Activated naive CD4-positive, alpha-beta T cell treated with anti-CD3 and anti-CD28 coated beads, Interleukin-2, amount 50 U/mL, for 72 hours (primary cell): ENCODE measurements at regions not wholly inside any gene's neighbourhood (a gene's known extent, or its start where the extent isn't known, plus 50 kb on each side); places are given as distances from the start of the nearest gene placed in this dataset.
"Not testable (repeated sequence)": the region's sequence is repeated elsewhere in the genome, so short reads cannot be mapped to it uniquely, and the experiment has no call there.

ENCODE experiments used
- ATAC-seq, 2 donors: fragments of 150-1000 bp; cut with Tn5 transposase; 2 replicates each; pipeline ENCODE4 v1.10.0; 2021; ENCODE audit warnings: mild to moderate bottlenecking in 2 of 2, moderate library complexity in 2 of 2
- DNase-seq, 2 donors: peaks; one replicate each; pipeline ENCODE4 v3.0.0; 2021 to 2022; ENCODE audit warnings: low spot score in 2 of 2
- H3K27ac Mint-ChIP-seq, 2 donors: one replicate each; pipeline ENCODE4 v1.8.0; 2022; ENCODE audit warnings: mild to moderate bottlenecking in 2 of 2, mixed read lengths in 2 of 2
- H3K36me3 Mint-ChIP-seq, 2 donors: one replicate each; pipeline ENCODE4 v1.8.0; 2022; ENCODE audit warnings: mixed read lengths in 2 of 2
- H3K9me3 Mint-ChIP-seq, 2 donors: one replicate each; pipeline ENCODE4 v1.8.0; 2022; ENCODE audit warnings: mixed read lengths in 2 of 2

DNA sequence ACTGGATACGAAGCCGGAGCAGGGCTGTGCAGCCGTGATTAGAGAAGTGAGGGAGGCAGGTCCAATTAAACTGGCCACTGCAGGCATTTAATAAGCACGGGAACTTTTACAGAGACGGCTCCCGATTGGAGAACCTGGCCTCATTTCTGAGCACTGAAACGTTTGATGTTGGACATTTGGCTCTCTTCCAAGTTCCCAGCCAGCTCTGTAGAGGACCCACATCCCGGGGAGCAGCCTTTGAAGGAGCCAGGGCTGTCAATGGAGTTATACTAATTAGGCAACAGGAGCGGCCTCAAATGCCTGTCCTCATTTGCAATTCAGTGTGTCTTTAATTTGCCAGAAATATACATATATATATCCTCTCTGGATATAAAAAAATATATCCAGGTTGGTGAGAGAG, 499.4 kb upstream of the C16orf82 start:
- DNase-seq (no peak), ATAC-seq (no peak)
- Mint-ChIP-seq H3K36me3 (no peaks in the 10 kb centered on the region), H3K9me3 (no peaks in the 10 kb centered on the region), H3K27ac (no peak overlapping the region)

DNA sequence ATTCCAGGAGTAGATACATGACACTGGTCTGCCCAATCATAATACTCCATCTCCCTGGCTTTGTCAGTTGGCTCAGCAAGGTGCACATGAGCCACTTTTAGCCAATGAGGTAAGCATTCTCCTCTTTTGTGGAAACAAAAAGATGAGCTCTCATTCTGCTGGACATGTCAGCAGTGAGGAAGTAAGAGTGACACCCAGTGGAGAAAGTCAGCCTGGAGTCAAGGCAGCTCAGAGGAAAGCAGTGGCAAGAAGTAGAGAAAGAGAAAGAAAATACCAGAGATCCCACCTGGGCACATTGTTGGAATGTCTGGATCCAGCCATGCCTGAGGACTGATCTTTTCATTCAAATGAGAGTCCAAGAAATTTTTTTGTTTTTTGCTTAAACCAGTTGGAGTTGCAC, 496.9 kb upstream of the C16orf82 start:
- peak in 1 of 2 donors; percentile 3 for DNase-seq
- Mint-ChIP-seq H3K9me3 (no peaks in the 10 kb centered on the region), H3K36me3 (no peaks in the 10 kb centered on the region), H3K27ac (peak overlapping the region in 1 of 2 donors; percentile 44)
- ATAC-seq, result peak; percentile 44 to 57

DNA sequence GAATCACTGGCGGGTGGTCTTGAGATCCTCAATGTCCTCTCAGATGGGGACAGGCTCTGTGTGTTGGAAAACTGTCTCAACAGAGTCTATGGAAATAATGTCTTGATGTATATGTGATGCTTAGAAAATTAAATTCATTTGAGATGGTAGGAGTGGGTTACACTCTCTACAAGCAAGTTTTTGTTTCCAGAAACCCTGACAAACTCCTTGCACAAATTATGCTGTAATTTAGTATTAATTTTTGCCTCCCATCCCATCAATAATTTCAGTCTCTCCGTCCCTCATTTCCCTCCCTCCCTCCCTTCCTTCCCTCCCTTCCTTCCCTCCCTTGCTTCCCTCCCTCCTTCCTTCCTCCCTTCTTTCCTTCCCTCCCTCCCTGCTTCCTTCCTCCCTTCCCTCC, 488.0 kb upstream of the C16orf82 start:
- ATAC-seq (no peak), DNase-seq (no peak)
- Mint-ChIP-seq H3K36me3 (peaks cover 0 to 5% of the 10 kb centered on the region in 2 donors), H3K9me3 (peaks cover 5 to 11% of the 10 kb centered on the region in 2 donors), H3K27ac (peak overlapping the region in 1 of 2 donors; percentile 33)

DNA sequence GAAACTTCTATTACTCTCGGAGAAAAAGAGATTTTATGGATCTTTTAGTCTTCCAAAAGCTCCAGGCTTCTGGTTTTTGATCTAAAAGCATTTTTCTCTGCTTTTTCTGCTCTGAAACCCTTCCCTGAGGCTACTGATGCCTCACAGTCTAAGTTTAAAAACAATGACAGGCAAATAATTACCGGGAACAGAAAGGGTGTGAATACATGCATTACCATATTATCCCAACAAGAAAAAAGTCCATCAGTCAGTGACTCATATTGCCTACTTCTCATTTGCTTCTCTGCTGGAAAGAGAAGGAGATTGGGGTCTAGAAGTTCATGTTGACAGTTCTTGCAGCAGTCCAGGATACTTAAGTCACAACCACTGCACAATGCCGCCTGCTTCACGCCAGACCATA, 482.9 kb upstream of the C16orf82 start:
- Mint-ChIP-seq H3K36me3 (peaks cover 0 to 24% of the 10 kb centered on the region in 2 donors), H3K27ac (no peak overlapping the region), H3K9me3 (peaks cover 9 to 32% of the 10 kb centered on the region in 2 donors)
- no peak for ATAC-seq
- no peak for DNase-seq

DNA sequence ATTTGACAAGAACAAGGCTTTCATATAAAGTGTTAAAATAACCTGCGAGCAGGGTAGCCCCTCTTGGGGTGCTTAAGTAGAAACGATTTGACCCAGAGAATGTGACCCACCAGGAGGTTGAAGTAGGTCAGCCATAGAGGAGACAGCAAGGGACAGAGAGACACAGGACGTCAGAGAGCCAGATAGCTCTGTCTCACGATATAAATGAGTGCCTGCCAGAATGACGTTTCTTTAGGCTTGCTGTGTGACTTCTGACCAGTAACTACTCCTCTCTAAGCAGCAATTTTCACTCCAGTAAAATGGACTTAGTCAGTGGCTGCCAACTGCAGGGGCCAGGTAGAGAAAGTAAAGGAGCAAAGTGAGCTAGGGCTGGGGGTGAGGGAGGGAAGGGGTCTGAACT, 473.0 kb upstream of the C16orf82 start:
- DNase-seq (no peak), ATAC-seq (no peak)
- Mint-ChIP-seq H3K27ac (no peak overlapping the region), H3K9me3 (peaks cover 0 to 8% of the 10 kb centered on the region in 2 donors), H3K36me3 (peaks cover 0 to 22% of the 10 kb centered on the region in 2 donors)

DNA sequence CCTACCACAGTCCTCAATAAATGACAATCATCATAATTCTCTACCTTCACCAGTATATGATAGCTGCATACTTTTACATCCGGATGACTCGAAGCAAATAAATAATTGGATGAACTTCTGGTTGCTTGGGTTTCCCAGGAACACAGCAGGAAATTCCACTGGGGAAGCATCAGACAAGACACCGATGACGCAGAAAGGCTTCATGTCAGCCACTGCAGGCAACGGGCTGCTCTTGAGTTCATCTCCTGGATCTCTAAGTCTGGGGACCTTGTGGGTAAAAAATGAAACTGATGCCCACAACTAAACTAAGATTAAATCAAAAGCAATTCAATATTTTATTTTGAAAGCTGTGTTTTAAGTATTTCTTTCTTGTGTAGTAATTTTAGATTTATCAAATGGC, 472.1 kb upstream of the C16orf82 start:
- Mint-ChIP-seq H3K27ac (no peak overlapping the region), H3K36me3 (peaks cover 9 to 29% of the 10 kb centered on the region in 2 donors), H3K9me3 (peaks cover 5 to 9% of the 10 kb centered on the region in 2 donors)
- no peak for DNase-seq
- no peak for ATAC-seq

DNA sequence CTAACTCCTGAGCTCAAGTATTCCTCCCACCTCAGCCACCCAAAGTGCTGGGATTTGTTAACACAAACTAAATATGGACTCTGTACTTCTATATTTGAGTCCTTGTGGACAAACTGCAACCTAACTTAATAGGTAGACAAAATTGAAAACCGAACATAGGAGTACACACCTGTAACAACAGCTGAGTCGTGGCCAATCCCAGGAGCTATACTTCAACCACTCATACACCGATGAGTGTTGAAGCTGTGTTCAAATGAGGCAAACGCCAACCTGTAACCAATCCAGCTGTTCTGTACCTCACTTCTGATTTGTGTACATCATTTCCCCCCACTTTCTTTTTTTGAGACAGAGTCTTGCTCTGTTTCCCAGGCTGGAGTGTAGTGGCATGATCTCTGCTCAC, 471.5 kb upstream of the C16orf82 start:
- Mint-ChIP-seq H3K27ac (peak overlapping the region in 1 of 2 donors; percentile 85), H3K9me3 (peaks cover 7 to 11% of the 10 kb centered on the region in 2 donors), H3K36me3 (peaks cover 11 to 32% of the 10 kb centered on the region in 2 donors)
- ATAC-seq (no peak), DNase-seq (no peak)

DNA sequence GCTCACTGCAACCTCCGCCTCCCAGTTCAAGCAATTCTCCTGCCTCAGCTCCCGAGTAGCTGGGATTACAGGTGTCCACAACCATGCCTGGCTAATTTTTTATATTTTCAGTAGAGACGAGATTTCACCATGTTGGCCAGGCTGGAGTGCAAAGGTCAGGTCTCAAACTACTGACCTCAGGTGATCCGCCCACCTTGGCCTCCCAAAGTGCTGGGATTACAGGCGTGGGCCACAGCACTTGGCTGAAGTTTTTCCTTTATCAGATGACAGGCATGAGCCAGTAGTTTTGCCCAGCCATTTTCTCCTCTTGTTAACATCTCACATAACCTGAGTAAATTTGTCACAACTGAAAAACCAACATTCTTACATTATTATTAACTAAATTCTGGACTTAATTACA, 470.7 kb upstream of the C16orf82 start:
- peak overlapping the region; percentile 60 to 85 for H3K27ac Mint-ChIP-seq
- peaks cover 7 to 11% of the 10 kb centered on the region in 2 donors for H3K9me3 Mint-ChIP-seq

DNA sequence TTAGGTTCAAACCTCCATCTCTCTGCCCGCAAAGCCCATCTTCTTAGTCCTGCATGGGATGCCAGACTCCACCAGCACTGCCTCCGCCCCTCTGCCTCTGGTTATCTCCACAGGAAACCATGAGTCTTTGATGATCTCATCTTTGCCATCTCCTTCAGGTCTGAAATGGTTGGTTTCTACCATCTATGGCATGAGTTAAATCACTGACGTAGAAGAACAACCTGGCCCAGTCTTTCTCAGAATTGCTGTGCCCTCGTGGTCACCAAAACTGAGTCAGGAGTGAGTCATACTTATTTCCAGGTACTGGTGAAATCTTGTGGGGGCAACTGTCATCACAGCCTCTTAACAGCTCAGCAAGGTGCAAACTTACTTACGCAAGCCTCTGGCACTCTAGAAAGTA, 468.7 kb upstream of the C16orf82 start:
- peak; percentile 91 to 93 for ATAC-seq
- DNase-seq, result peak; percentile 67 to 83
- Mint-ChIP-seq H3K27ac (peak overlapping the region; percentile 79 to 96), H3K9me3 (peaks cover 7 to 15% of the 10 kb centered on the region in 2 donors), H3K36me3 (peaks cover 11 to 32% of the 10 kb centered on the region in 2 donors)

More for the DNA sequence above, 470.7 kb upstream of the C16orf82 start:
- not testable (repeated sequence) for ATAC-seq, DNase-seq
- H3K36me3 Mint-ChIP-seq, result peaks cover 11 to 32% of the 10 kb centered on the region in 2 donors

DNA sequence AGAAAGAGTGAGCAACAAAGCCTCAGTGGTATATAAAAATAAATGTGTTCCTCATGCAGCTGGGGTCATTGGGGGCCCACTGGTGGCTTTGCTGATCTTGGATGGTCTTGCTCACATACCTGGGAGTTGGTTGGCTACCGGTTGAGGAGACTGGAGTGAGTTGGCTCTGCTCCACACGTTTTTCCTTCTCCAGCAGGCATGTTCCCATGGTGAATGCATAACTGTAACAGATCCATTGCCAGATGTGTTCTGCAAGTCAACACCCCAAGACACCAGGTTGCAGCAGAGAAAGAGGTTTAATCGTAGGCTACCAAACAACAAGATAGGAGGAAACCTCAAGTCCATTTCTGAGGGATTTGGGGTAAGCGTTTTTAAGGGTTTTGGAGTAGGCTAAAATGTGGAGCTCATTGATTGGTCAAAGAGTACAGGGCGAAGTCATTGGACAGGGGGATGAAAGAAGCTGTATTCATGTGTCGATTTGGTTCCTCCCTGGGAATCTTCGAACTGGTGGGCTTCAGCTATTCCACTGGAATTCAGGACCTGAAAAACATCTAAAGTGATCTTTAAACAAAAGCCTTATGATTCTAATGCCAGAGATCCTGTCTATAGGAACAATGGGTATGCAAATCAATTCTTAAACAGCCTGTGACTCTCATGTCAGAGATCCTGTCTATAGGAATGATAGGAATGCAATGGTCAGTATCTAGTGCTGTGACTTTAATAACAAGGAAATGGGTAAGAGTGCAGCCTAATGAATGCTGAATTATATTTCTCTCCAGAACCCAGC, 467.5 kb upstream of the C16orf82 start:
- ATAC-seq, result no peak
- H3K27ac Mint-ChIP-seq, result peak overlapping the region; percentile 79 to 96
- peaks cover 11 to 40% of the 10 kb centered on the region in 2 donors for H3K36me3 Mint-ChIP-seq
- no peak for DNase-seq
- peaks cover 7 to 20% of the 10 kb centered on the region in 2 donors for H3K9me3 Mint-ChIP-seq

DNA sequence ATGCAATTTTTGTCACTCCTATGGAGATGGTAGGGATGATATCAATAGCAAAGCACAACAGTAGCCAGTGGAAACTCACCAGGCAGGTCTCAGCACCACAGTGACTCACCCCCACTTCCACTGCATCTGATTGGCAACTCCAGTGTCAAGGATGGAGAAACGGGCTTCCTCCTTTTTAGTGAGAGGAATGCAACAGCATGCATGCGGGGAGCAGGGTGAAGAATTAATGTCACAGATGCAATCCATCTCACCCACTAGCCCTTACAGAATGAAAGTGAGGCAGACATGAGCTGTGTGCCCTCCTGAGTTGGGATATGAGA, 467.0 kb upstream of the C16orf82 start:
- peak in 1 of 2 donors; percentile 21 for ATAC-seq
- no peak for DNase-seq
- H3K9me3 Mint-ChIP-seq, result peaks cover 10 to 24% of the 10 kb centered on the region in 2 donors
- H3K27ac Mint-ChIP-seq, result peak overlapping the region; percentile 79 to 96
- peaks cover 15 to 45% of the 10 kb centered on the region in 2 donors for H3K36me3 Mint-ChIP-seq

DNA sequence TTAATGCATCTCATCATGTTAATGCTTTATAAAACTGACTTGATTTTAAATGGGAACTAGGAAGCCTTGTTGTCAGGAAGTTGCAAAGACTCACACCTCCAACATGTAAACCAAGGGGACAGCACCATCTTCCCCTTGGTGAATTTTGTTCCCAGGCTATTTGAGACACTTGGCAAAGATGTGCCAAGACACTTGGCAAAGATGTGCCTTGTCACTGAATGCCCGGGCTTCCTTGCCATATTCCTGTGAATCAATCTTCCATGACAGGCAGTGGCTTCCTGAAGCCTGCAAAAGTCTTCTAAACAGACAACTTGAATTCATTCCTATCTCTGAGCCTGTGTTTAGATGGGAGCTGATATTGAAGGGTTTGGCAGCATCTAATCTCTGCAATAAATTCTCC, 465.4 kb upstream of the C16orf82 start:
- DNase-seq, result no peak
- ATAC-seq, result no peak
- H3K27ac Mint-ChIP-seq, result no peak overlapping the region
- H3K36me3 Mint-ChIP-seq, result peaks cover 15 to 44% of the 10 kb centered on the region in 2 donors
- peaks cover 10 to 22% of the 10 kb centered on the region in 2 donors for H3K9me3 Mint-ChIP-seq

DNA sequence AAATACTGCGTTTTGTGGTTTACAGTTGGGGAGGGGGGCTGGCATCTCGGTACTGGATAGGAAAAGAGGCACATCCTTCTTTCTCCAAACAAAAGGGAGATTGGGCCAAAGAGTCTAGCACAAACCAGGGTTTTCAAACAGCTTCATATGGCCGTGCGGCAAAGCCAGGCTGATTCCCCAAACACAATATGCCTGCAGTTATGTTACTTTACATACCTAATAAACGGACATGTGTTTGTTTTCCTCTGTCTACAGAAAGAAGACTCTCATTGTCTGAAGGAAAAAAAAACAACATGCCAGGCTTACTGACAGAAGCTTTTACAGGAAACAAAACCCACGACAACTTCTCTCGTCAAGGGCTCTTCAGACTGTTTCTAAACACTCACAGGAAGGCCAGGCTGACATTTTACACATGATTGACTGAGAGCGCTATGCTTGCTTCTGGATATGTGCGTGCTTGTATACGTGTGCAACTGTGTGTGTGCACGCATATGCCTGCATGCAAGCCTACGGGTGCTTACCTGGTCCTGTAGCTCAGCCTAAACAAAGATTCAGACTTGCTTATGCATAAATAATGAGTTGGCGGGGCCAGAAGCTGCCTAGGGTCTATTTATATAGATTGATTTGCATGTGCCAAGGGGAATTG, 461.0 kb upstream of the C16orf82 start:
- peak overlapping the region in 1 of 2 donors; percentile 47 for H3K27ac Mint-ChIP-seq
- DNase-seq, result no peak
- peaks cover 4 to 39% of the 10 kb centered on the region in 2 donors for H3K36me3 Mint-ChIP-seq
- ATAC-seq, result peak in 1 of 2 donors; percentile 37
- peaks cover 3 to 21% of the 10 kb centered on the region in 2 donors for H3K9me3 Mint-ChIP-seq

DNA sequence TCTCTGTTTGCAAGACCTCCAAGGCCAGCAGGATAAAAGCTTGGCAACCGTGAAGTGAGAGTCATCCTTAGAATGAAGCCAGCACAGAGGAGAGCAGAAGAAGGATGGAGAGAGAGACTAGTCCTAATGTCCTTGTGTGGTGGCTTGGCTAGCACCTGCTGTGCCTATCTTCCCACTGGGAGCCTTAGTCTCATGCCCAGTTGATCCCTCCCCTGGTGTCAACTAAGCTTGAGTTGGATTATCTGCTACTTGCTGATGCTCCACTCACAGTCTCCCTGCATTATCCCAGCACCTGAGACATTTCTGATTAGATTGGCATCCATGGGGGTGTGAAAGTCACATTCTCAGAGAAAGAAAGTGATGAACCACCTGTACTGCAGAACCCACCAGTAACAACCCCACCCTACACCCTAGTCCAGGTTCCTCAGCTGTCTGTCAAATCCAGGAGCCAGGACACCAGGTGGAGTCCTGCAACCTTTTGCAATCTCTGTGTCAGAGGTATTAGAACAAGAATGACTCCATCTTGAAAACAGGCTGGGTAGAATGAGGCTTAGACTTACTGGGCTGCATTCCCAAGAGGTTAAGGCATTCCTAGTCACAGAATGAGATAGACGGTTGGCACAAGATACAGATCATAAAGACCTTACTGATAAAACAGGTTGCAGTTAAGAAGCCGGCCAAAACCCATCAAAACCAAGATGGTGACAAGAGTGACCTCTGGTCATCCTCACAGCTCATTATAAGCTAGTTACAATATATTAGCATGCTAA, 460.2 kb upstream of the C16orf82 start:
- Mint-ChIP-seq H3K36me3 (peaks cover 4 to 39% of the 10 kb centered on the region in 2 donors), H3K27ac (peak overlapping the region in 1 of 2 donors; percentile 47)
- no peak for DNase-seq

DNA sequence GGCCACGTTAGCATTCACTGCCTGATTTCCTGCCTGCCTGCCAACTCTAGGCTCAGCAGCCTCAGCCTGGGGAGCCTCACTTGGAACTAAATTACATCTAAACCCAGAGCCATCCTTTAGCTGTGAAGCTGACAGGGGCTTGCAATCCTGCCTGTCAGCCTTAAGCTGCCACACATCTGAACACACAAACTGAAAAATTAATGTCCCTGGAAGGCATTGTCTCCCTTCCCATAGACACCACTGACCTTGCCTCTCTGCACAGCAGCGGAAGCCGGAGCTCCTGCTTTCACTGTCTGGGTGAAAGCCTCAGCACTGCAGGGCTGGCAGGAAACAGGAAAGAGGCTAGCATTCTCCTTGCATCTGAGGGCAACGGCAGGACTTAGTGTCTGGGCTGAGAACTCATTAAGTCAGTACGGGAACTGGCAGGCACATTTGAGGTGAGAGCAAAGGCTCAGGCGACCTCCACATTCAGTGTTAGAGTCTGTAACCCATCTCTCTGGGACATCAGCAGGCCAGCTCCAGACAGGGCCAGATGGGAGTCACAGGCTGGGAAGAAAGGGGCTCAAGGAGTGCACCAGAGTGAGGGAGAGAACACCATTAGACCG, 452.4 kb upstream of the C16orf82 start:
- peak overlapping the region in 1 of 2 donors; percentile 80 for H3K27ac Mint-ChIP-seq
- ATAC-seq, result peak; percentile 62 to 63
- H3K9me3 Mint-ChIP-seq, result peaks cover 4 to 13% of the 10 kb centered on the region in 2 donors
- peaks cover 0 to 11% of the 10 kb centered on the region in 2 donors for H3K36me3 Mint-ChIP-seq
- no peak for DNase-seq

More for the DNA sequence above, 460.2 kb upstream of the C16orf82 start:
- ATAC-seq, result no peak
- H3K9me3 Mint-ChIP-seq, result peaks cover 3 to 21% of the 10 kb centered on the region in 2 donors

DNA sequence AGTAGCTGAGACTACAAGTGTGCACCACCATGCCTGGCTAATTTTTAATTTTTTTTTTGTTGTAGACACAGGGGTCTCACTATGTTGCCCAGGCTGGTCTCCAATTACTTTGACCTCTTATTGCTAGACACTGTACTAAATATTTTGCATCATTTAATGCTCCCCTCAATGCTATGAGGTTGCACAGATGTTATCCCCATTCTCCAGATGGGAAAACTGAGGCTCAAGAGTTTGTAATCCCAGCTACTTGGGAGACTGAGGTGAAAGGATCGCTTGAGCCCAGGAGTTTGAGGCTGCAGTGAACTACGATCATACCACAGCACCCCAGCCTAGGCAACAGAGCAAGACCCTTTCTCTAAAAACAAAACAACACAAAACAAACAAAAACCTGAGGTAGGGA, 443.3 kb upstream of the C16orf82 start:
- ATAC-seq (no peak), DNase-seq (no peak)
- Mint-ChIP-seq H3K27ac (no peak overlapping the region), H3K36me3 (peaks cover 24 to 38% of the 10 kb centered on the region in 2 donors), H3K9me3 (peaks cover 28 to 33% of the 10 kb centered on the region in 2 donors)
